Endothelial cell of umbilical vein (primary cell): ENCODE measurements at regions not wholly inside any gene's neighbourhood (a gene's known extent, or its start where the extent isn't known, plus 50 kb on each side); places are given as distances from the start of the nearest gene placed in this dataset.

Experiments
- POLR2A ChIP-seq: IDR thresholded peaks from 2 replicates; pipeline ENCODE4 v1.6.1; 2012; ENCODE audit warnings: low read depth, mild to moderate bottlenecking, control low read depth, low read length
- POLR2AphosphoS5 ChIP-seq: IDR thresholded peaks from 2 replicates; pipeline ENCODE4 v1.6.1; 2012; ENCODE audit warnings: low read depth, mild to moderate bottlenecking, control low read depth, low read length, moderate library complexity; ENCODE audit not compliant: insufficient read depth
- TF ChIP-seq, protein P1 (sequence below), 2 donors: IDR thresholded peaks; 1 replicate in 1 of 2; 2 replicates in 1 of 2; pipeline ENCODE4 v1.5.1; 2011; ENCODE audit warnings: low read length in 2 of 2, mild to moderate bottlenecking in 2 of 2, moderate library complexity in 2 of 2, control low read depth in 1 of 2, inconsistent platforms in 1 of 2, low read depth in 1 of 2; ENCODE audit not compliant: insufficient read depth in 1 of 2; ENCODE audit errors: extremely low read depth in 1 of 2

DNA sequence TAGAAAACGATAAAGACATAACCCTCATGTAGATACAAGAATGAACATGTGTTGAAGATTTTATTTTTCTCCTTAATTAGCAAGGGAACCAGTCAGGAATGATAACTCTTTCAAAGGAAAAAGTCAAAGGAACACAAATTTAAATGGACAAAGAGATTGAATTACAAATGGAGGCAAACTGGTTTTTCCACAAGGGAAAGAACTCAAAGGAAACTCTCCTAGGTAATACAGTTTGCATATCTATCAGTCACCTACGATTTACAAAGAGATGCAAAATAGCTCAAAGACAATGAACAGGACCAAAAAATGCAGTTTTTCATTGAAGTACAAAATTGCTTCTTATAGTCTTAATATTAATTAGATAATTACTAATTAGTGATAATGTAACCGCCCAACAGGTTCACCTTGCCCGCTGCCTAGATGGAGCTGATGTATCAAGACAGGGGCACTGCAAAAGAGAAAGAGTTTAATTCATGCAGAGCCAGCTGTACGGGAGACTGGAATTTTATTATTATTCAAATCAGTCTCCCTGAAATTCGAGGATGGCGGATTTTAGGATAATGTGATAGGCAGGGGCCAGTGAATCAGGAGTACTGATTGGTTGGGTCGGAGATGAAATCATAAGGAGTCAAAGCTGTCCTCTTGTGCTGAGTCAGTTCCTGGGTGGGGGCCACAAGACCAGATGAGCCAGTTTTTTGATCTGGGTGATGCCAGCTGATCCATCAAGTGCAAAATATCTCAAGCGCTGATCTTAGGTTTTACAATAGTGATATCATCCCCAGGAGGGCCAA is 151.0 kb downstream of the TMEM17 start:
- TF ChIP-seq, protein P1, sequence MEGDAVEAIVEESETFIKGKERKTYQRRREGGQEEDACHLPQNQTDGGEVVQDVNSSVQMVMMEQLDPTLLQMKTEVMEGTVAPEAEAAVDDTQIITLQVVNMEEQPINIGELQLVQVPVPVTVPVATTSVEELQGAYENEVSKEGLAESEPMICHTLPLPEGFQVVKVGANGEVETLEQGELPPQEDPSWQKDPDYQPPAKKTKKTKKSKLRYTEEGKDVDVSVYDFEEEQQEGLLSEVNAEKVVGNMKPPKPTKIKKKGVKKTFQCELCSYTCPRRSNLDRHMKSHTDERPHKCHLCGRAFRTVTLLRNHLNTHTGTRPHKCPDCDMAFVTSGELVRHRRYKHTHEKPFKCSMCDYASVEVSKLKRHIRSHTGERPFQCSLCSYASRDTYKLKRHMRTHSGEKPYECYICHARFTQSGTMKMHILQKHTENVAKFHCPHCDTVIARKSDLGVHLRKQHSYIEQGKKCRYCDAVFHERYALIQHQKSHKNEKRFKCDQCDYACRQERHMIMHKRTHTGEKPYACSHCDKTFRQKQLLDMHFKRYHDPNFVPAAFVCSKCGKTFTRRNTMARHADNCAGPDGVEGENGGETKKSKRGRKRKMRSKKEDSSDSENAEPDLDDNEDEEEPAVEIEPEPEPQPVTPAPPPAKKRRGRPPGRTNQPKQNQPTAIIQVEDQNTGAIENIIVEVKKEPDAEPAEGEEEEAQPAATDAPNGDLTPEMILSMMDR (IDR thresholded peaks at IDR 0.05; ENCODE audit: extremely low read depth in 1 of 2, insufficient read depth in 1 of 2, low read depth in 1 of 2, low read length in 2 of 2): no peak
- no peak for TF ChIP-seq POLR2A
- no peak for TF ChIP-seq POLR2AphosphoS5
